GM12878 (cell line): ENCODE measurements at regions not wholly inside any gene's neighbourhood (a gene's known extent, or its start where the extent isn't known, plus 50 kb on each side); places are given as distances from the start of the nearest gene placed in this dataset.

Experiments used
- EP300 ChIP-seq, 2 experiments: fragments of 150-350 bp in 1 of 2; IDR thresholded peaks; 2 replicates each; pipeline ENCODE4 v1.6.1; 2011 to 2012; ENCODE audit warnings: low read depth in 2 of 2, low read length in 2 of 2, borderline replicate concordance in 1 of 2, improper control_type of control experiment in 1 of 2, inconsistent platforms in 1 of 2; ENCODE audit not compliant: control insufficient read depth in 1 of 2
- HDGF ChIP-seq: fragments of 450-650 bp; IDR thresholded peaks from 2 replicates; pipeline ENCODE4 v1.6.1; 2016; ENCODE audit warnings: antibody characterized with exemption
- PML ChIP-seq: IDR thresholded peaks from 2 replicates; pipeline ENCODE4 v1.6.1; 2012; ENCODE audit warnings: low read length, inconsistent platforms

DNA sequence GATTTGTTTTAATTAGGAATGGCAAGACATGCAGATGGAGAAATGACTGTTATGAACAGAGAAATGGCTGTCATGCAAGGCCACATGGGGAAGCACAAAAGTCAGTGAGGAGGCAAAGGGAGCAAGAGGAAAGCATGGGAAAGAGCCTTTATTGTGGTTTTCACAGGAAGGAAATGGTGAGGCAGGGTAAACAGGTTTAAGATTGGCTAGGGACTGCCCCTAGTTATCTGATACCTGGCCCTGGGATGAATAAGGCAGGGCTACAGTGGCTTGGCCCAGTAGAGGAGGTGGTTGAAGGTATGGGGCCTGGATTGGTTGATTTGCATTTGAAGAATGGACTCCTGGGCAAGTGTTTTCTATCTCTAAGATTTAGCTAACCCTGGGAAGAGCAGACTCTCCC, 168.7 kb upstream of the CNOT2 start:
- TF ChIP-seq PML (no peak), HDGF (no peak), EP300 (IDR thresholded peaks at IDR 0.05; ENCODE audit: borderline replicate concordance in 1 of 2, control insufficient read depth in 1 of 2, low read depth in 2 of 2, low read length in 2 of 2) (no peak)
